BJ (cell line): ENCODE measurements at regions not wholly inside any gene's neighbourhood (a gene's known extent, or its start where the extent isn't known, plus 50 kb on each side); places are given as distances from the start of the nearest gene placed in this dataset.

Source experiments
- CTCF ChIA-PET: fragments of 350-600 bp; formaldehyde crosslinking; extraction: SDS; loops from one replicate; lab custom pipeline; 2021; ENCODE audit warnings: antibody characterized with exemption, inconsistent platforms; lab: Yijun Ruan, JAX
- POLR2A ChIA-PET: fragments of 300-600 bp; sonication (Branson Sonifier 250); formaldehyde crosslinking; extraction: SDS; loops from one replicate; lab custom pipeline; 2021; ENCODE audit warnings: antibody characterized with exemption; lab: Charles Lee
- DNase-seq: peaks from one replicate; pipeline ENCODE4 v3.0.0-alpha.2; 2011; ENCODE audit warnings: low read depth
- H3K27me3 ChIP-seq: 2 replicates; pipeline ENCODE4 v1.6.0; 2011; ENCODE audit warnings: low read length; ENCODE audit not compliant: control insufficient read depth, insufficient read depth
- H3K36me3 ChIP-seq: 2 replicates; pipeline ENCODE4 v1.5.1; 2011; ENCODE audit warnings: low read length; ENCODE audit not compliant: control insufficient read depth, insufficient read depth
- H3K4me3 ChIP-seq: 2 replicates; pipeline ENCODE4 v1.5.1; 2011; ENCODE audit warnings: low read depth, mild to moderate bottlenecking, control low read depth, low read length
- CTCF ChIP-seq: IDR thresholded peaks from 2 replicates; pipeline ENCODE4 v1.5.1; 2011; ENCODE audit warnings: low read depth, mild to moderate bottlenecking, control low read depth, inconsistent platforms, low read length, moderate library complexity; ENCODE audit not compliant: insufficient read depth

- Histone ChIP-seq H3K27me3 (no peaks in the 10 kb centered on the region), H3K36me3 (no peaks in the 10 kb centered on the region), H3K4me3 (no peak overlapping the region)
- no peak for DNase-seq
- TF ChIP-seq CTCF: no peak
- CTCF ChIA-PET: no interaction called here
- POLR2A ChIA-PET: no interaction called here
Observed at GRCh38 chr20:39152742-39153141, 190.6 kb downstream of the DHX35 start.

GRCh38 chr20:39152126-39152525 is 190.0 kb downstream of the DHX35 start:
- CTCF ChIA-PET: no interaction called here
- no peaks in the 10 kb centered on the region for H3K36me3 ChIP-seq
- no peak for TF ChIP-seq CTCF
- no peak for DNase-seq
- POLR2A ChIA-PET: no interaction called here
- H3K4me3 ChIP-seq: no peak overlapping the region
- no peaks in the 10 kb centered on the region for H3K27me3 ChIP-seq

DNA sequence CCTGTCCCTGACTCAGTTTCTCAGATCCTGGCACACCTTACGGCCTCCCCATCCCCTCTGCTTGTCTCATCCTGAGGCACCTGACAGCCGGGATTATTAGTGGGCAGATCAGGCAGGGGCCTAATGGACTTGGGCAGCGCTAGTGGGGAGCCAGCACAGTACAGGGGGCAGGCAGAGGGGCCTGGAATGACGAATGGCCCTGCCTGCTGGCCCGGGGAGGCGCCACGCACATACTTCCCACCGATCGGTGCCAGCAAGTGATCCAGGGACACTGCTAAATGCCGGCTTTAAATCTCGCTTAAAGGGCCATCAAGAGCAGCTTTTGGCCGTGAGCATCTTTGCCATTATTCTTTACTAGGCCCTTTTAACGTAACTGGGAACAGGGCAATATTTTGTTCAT is 188.4 kb downstream of the DHX35 start:
- CTCF ChIA-PET: no interaction called here
- DNase-seq: no peak
- Histone ChIP-seq H3K36me3 (no peaks in the 10 kb centered on the region), H3K27me3 (no peaks in the 10 kb centered on the region), H3K4me3 (no peak overlapping the region)
- TF ChIP-seq CTCF: no peak
- POLR2A ChIA-PET: no interaction called here

- CTCF ChIA-PET: interaction anchor here (1.3 kb wide), 1 partner anchor 11 kb away, joined by 3 read pairs; no protein-coding TSS in a partner anchor
- POLR2A ChIA-PET: no interaction called here
- Histone ChIP-seq H3K4me3 (no peak overlapping the region), H3K27me3 (no peaks in the 10 kb centered on the region), H3K36me3 (no peaks in the 10 kb centered on the region)
- no peak for DNase-seq
- no peak for TF ChIP-seq CTCF
Observed at GRCh38 chr20:39146394-39146793, 184.2 kb downstream of the DHX35 start.

- Histone ChIP-seq H3K36me3 (no peaks in the 10 kb centered on the region), H3K4me3 (no peak overlapping the region), H3K27me3 (no peaks in the 10 kb centered on the region)
- POLR2A ChIA-PET: no interaction called here
- TF ChIP-seq CTCF: no peak
- CTCF ChIA-PET: no interaction called here
- DNase-seq: no peak
Observed at GRCh38 chr20:39145921-39146320, 183.8 kb downstream of the DHX35 start.
